ENCODE measurements at regions not wholly inside any gene's neighbourhood (a gene's known extent, or its start where the extent isn't known, plus 50 kb on each side); places are given as distances from the start of the nearest gene placed in this dataset.

- no peak for TF ChIP-seq CTCF (IDR thresholded peaks at IDR 0.05)
- TF ChIP-seq POLR2A (IDR thresholded peaks at IDR 0.05) = no peak
Measured at GRCh38 chr15:66982816-66983215, 82.6 kb upstream of the SMAD3 start.

Data from transverse colon (tissue), 3 donors.